ENCODE measurements at regions not wholly inside any gene's neighbourhood (a gene's known extent, or its start where the extent isn't known, plus 50 kb on each side); places are given as distances from the start of the nearest gene placed in this dataset.

DNA sequence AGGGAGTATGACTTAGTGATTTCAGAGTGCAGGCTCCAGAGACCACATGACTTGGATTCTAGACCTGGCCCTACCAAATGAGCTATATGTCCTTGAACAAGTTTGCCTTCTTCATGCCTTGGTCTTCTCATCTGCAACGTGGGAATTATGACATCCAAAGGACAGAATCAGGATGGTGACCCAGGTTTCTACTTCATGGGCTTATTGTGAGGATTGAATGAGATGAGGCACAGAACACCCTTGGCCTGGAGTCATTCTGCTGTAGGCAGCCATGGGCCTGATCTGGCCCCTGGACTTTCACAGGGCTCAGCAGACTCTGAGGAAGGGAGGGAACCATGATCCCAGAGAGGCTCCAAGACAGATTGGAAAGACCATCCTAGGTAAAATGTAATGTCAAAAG is 85.6 kb upstream of the HAAO start:
- TF ChIP-seq, protein P1, sequence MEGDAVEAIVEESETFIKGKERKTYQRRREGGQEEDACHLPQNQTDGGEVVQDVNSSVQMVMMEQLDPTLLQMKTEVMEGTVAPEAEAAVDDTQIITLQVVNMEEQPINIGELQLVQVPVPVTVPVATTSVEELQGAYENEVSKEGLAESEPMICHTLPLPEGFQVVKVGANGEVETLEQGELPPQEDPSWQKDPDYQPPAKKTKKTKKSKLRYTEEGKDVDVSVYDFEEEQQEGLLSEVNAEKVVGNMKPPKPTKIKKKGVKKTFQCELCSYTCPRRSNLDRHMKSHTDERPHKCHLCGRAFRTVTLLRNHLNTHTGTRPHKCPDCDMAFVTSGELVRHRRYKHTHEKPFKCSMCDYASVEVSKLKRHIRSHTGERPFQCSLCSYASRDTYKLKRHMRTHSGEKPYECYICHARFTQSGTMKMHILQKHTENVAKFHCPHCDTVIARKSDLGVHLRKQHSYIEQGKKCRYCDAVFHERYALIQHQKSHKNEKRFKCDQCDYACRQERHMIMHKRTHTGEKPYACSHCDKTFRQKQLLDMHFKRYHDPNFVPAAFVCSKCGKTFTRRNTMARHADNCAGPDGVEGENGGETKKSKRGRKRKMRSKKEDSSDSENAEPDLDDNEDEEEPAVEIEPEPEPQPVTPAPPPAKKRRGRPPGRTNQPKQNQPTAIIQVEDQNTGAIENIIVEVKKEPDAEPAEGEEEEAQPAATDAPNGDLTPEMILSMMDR (IDR thresholded peaks at IDR 0.05; ENCODE audit: extremely low read depth in 1 of 2, insufficient read depth in 1 of 2, low read depth in 1 of 2, low read length in 2 of 2), result no peak
- TF ChIP-seq POLR2A (IDR thresholded peaks at IDR 0.05; ENCODE audit: low read depth, low read length) (no peak), EZH2 (IDR thresholded peaks at IDR 0.05; ENCODE audit: borderline replicate concordance, low read depth, low read length, severe bottlenecking) (no peak), POLR2AphosphoS5 (IDR thresholded peaks at IDR 0.05; ENCODE audit: insufficient read depth, low read depth, low read length) (no peak), MYC (IDR thresholded peaks at IDR 0.05; ENCODE audit: low read depth, low read length) (no peak), JUN (IDR thresholded peaks at IDR 0.05; ENCODE audit: borderline replicate concordance, insufficient read depth, insufficient read length, low read depth) (no peak)
- TF ChIP-seq, protein P2, sequence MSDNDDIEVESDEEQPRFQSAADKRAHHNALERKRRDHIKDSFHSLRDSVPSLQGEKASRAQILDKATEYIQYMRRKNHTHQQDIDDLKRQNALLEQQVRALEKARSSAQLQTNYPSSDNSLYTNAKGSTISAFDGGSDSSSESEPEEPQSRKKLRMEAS (IDR thresholded peaks at IDR 0.05; ENCODE audit: insufficient read depth, insufficient read length), result no peak

All from endothelial cell of umbilical vein (primary cell).